ENCODE measurements at regions not wholly inside any gene's neighbourhood (a gene's known extent, or its start where the extent isn't known, plus 50 kb on each side); places are given as distances from the start of the nearest gene placed in this dataset.
A peak's percentile ranks its signal among the peaks of the same experiment; 100 is the strongest.

DNA sequence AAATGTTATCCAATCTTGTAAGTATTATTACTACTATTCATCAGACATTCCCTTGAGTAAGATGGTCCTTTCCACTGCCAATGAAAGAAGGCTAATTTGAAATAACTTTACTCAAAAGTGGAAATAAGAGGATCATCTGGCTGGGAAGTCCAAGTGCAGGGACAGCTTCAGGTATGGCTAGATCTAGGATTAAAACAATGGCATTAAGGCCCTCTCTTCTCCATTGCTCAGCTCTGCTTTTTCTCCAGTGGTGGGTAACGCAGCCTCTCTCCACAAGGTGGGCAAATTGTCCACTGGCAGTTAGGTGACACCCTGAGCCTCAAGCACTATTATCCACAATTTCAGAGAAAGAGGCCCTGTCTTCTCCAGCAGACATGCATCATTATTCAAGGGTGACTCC, 66.7 kb upstream of the PGM2 start:
- WGBS, 2 donors = 44 to 92% methylated on average over 1 of the region's 1 CpG
- no peaks in the 10 kb centered on the region for H3K36me3 ChIP-seq
- H3K9me3 ChIP-seq = no peaks in the 10 kb centered on the region
- TF ChIP-seq EP300 (IDR thresholded peaks at IDR 0.05) (no peak), POLR2AphosphoS5 (IDR thresholded peaks at IDR 0.05) (no peak), POLR2A (IDR thresholded peaks at IDR 0.05) (no peak), CTCF (IDR thresholded peaks at IDR 0.05) (no peak)
- DNase-seq = no peak
- H3K4me1 ChIP-seq = no peaks in the 10 kb centered on the region
- H3K27ac ChIP-seq = no peak overlapping the region
- H3K27me3 ChIP-seq = no peaks in the 10 kb centered on the region
- no peak overlapping the region for H3K4me3 ChIP-seq
- intact Hi-C loops (cut with DNase I) = no loop called here

- no peak for TF ChIP-seq CTCF (IDR thresholded peaks at IDR 0.05)
- peak in 1 of 4 donors; percentile 30 for TF ChIP-seq EP300 (IDR thresholded peaks at IDR 0.05)
- peak in 3 of 4 donors; percentile 47 to 69 (median 49) for TF ChIP-seq POLR2AphosphoS5 (IDR thresholded peaks at IDR 0.05)
- no peak for TF ChIP-seq POLR2A (IDR thresholded peaks at IDR 0.05)
- peak; percentile 72 for DNase-seq
- Histone ChIP-seq H3K4me1 (no peaks in the 10 kb centered on the region), H3K36me3 (no peaks in the 10 kb centered on the region), H3K27me3 (no peaks in the 10 kb centered on the region), H3K27ac (peak overlapping the region in 3 of 4 donors; percentile 20 to 56 (median 35)), H3K4me3 (no peak overlapping the region), H3K9me3 (no peaks in the 10 kb centered on the region)
- intact Hi-C loops (cut with DNase I) = no loop called here
- 57 to 87% methylated on average over 1 of the region's 1 CpG for WGBS, 2 donors
Observed at GRCh38 chr4:37758226-37758625, 68.3 kb upstream of the PGM2 start.

- Histone ChIP-seq H3K4me1 (no peaks in the 10 kb centered on the region), H3K4me3 (no peak overlapping the region), H3K27me3 (no peaks in the 10 kb centered on the region), H3K27ac (peak overlapping the region in 3 of 4 donors; percentile 20 to 56 (median 35)), H3K36me3 (no peaks in the 10 kb centered on the region), H3K9me3 (no peaks in the 10 kb centered on the region)
- TF ChIP-seq POLR2A (IDR thresholded peaks at IDR 0.05) = no peak
- TF ChIP-seq CTCF (IDR thresholded peaks at IDR 0.05) = no peak
- TF ChIP-seq EP300 (IDR thresholded peaks at IDR 0.05) = no peak
- TF ChIP-seq POLR2AphosphoS5 (IDR thresholded peaks at IDR 0.05) = no peak
- intact Hi-C loops (cut with DNase I) = no loop called here
- 72 to 80% methylated on average over 4 of the region's 4 CpGs for WGBS, 2 donors
- no peak for DNase-seq
Observed at GRCh38 chr4:37757761-37758160, 68.7 kb upstream of the PGM2 start.

- intact Hi-C loops (cut with DNase I) = no loop called here
- TF ChIP-seq EP300 (IDR thresholded peaks at IDR 0.05) (no peak), POLR2AphosphoS5 (IDR thresholded peaks at IDR 0.05) (no peak), POLR2A (IDR thresholded peaks at IDR 0.05) (no peak), CTCF (IDR thresholded peaks at IDR 0.05) (no peak)
- H3K27ac ChIP-seq = peak overlapping the region in 1 of 4 donors; percentile 35
- no peaks in the 10 kb centered on the region for H3K9me3 ChIP-seq
- no peak overlapping the region for H3K4me3 ChIP-seq
- DNase-seq = no peak
- no peaks in the 10 kb centered on the region for H3K4me1 ChIP-seq
- H3K36me3 ChIP-seq = no peaks in the 10 kb centered on the region
- 70 to 72% methylated on average over 5 of the region's 5 CpGs for WGBS, 2 donors
- H3K27me3 ChIP-seq = no peaks in the 10 kb centered on the region
Observed at GRCh38 chr4:37757121-37757520, 69.4 kb upstream of the PGM2 start.
